ENCODE measurements at regions not wholly inside any gene's neighbourhood (a gene's known extent, or its start where the extent isn't known, plus 50 kb on each side); places are given as distances from the start of the nearest gene placed in this dataset.

GRCh38 chr12:4210183-4210582 lies 63.4 kb upstream of the CCND2 start:
- intact Hi-C loops (cut with DNase I) = no loop called here
- no peaks in the 10 kb centered on the region for H3K27me3 ChIP-seq
- no peaks in the 10 kb centered on the region for H3K4me1 ChIP-seq
- H3K4me3 ChIP-seq = no peak overlapping the region
- no peaks in the 10 kb centered on the region for H3K9me3 ChIP-seq
- H3K36me3 ChIP-seq = no peaks in the 10 kb centered on the region
- no peak for TF ChIP-seq CTCF (IDR thresholded peaks at IDR 0.05)
- no peak overlapping the region for H3K27ac ChIP-seq
- no peak for DNase-seq (ENCODE audit: low spot score in 2 of 2)

- no peak for TF ChIP-seq CTCF (IDR thresholded peaks at IDR 0.05)
- intact Hi-C loops (cut with DNase I) = no loop called here
- Histone ChIP-seq H3K4me1 (no peaks in the 10 kb centered on the region), H3K36me3 (no peaks in the 10 kb centered on the region), H3K27me3 (no peaks in the 10 kb centered on the region), H3K9me3 (no peaks in the 10 kb centered on the region), H3K27ac (no peak overlapping the region), H3K4me3 (no peak overlapping the region)
- DNase-seq (ENCODE audit: low spot score in 2 of 2) = no peak
Measured at GRCh38 chr12:4206470-4206869, 67.1 kb upstream of the CCND2 start.

- Histone ChIP-seq H3K4me1 (no peaks in the 10 kb centered on the region), H3K36me3 (no peaks in the 10 kb centered on the region), H3K9me3 (no peaks in the 10 kb centered on the region), H3K4me3 (no peak overlapping the region), H3K27ac (no peak overlapping the region), H3K27me3 (no peaks in the 10 kb centered on the region)
- intact Hi-C loops (cut with DNase I) = no loop called here
- TF ChIP-seq CTCF (IDR thresholded peaks at IDR 0.05) = no peak
- no peak for DNase-seq (ENCODE audit: low spot score in 2 of 2)
Measured at GRCh38 chr12:4203772-4204376, 69.7 kb upstream of the CCND2 start.

GRCh38 chr12:4202918-4203317 lies 70.6 kb upstream of the CCND2 start:
- Histone ChIP-seq H3K4me3 (no peak overlapping the region), H3K27me3 (no peaks in the 10 kb centered on the region), H3K4me1 (no peaks in the 10 kb centered on the region), H3K36me3 (no peaks in the 10 kb centered on the region), H3K9me3 (no peaks in the 10 kb centered on the region), H3K27ac (no peak overlapping the region)
- intact Hi-C loops (cut with DNase I) = no loop called here
- DNase-seq (ENCODE audit: low spot score in 2 of 2) = no peak
- no peak for TF ChIP-seq CTCF (IDR thresholded peaks at IDR 0.05)

GRCh38 chr12:4202487-4202886 lies 71.1 kb upstream of the CCND2 start:
- DNase-seq (ENCODE audit: low spot score in 2 of 2) = no peak
- H3K4me1 ChIP-seq = no peaks in the 10 kb centered on the region
- H3K9me3 ChIP-seq = no peaks in the 10 kb centered on the region
- no peaks in the 10 kb centered on the region for H3K36me3 ChIP-seq
- no peaks in the 10 kb centered on the region for H3K27me3 ChIP-seq
- no peak overlapping the region for H3K4me3 ChIP-seq
- no peak overlapping the region for H3K27ac ChIP-seq
- TF ChIP-seq CTCF (IDR thresholded peaks at IDR 0.05) = no peak
- intact Hi-C loops (cut with DNase I) = no loop called here

Measured in ascending aorta (tissue), 2 donors.